PC-3 (cell line): ENCODE measurements at regions not wholly inside any gene's neighbourhood (a gene's known extent, or its start where the extent isn't known, plus 50 kb on each side); places are given as distances from the start of the nearest gene placed in this dataset.
"Not testable (repeated sequence)": the region's sequence is repeated elsewhere in the genome, so short reads cannot be mapped to it uniquely, and the experiment has no call there.

Experiments
- ATAC-seq: fragments of 200-7000 bp; cut with Tn5 transposase; 2 replicates; pipeline ENCODE4 v1.9.1; 2020; ENCODE audit warnings: mild to moderate bottlenecking, moderate library complexity
- BruUV-seq: library from RNA; stranded (reverse); fragments of 400-500 nt; replicated peaks from 2 replicates; lab custom pipeline; 2021; lab: Mats Ljungman, UMichigan
- CTCF ChIA-PET: fragments of 300-600 bp; sonication (Branson Sonifier 250); formaldehyde crosslinking; loops from one replicate; lab custom pipeline; 2022; ENCODE audit warnings: antibody characterized with exemption; lab: Charles Lee
- POLR2A ChIA-PET: fragments of 300-600 bp; sonication (Branson Sonifier 250); formaldehyde crosslinking; loops from one replicate; lab custom pipeline; 2022; ENCODE audit warnings: antibody characterized with exemption; ENCODE audit not compliant: unreplicated experiment; lab: Charles Lee
- DNase-seq: peaks from one replicate; pipeline ENCODE4 v3.0.0-alpha.2; 2015
- H2AFZ ChIP-seq: fragments of 300-600 bp; sonication (generic); 2 replicates; pipeline ENCODE4 v1.6.0; 2016; ENCODE audit warnings: antibody characterized with exemption, low read length
- H3F3A ChIP-seq: fragments of 300-600 bp; sonication (generic); one replicate; pipeline ENCODE4 v1.6.0; 2017; ENCODE audit warnings: antibody characterized with exemption, low read length, control low read depth, mild to moderate bottlenecking; ENCODE audit not compliant: unreplicated experiment
- H3K27ac ChIP-seq: fragments of 300-600 bp; sonication (generic); 2 replicates; pipeline ENCODE4 v1.5.1; 2016; ENCODE audit warnings: mild to moderate bottlenecking, low read length
- H3K27me3 ChIP-seq: fragments of 300-600 bp; sonication (generic); 2 replicates; pipeline ENCODE4 v1.6.1; 2016; ENCODE audit warnings: low read length, mixed read lengths
- H3K36me3 ChIP-seq: fragments of 300-600 bp; sonication (generic); 2 replicates; pipeline ENCODE4 v1.6.1; 2016; ENCODE audit warnings: low read depth, mixed run types, low read length, mixed read lengths
- H3K4me1 ChIP-seq: fragments of 300-600 bp; sonication (generic); 2 replicates; pipeline ENCODE4 v1.5.1; 2016; ENCODE audit warnings: low read length; ENCODE audit not compliant: insufficient read depth
- H3K4me2 ChIP-seq: fragments of 300-600 bp; sonication (generic); 2 replicates; pipeline ENCODE4 v1.6.0; 2016; ENCODE audit warnings: low read length
- H3K4me3 ChIP-seq: fragments of 300-600 bp; sonication (generic); 2 replicates; pipeline ENCODE4 v1.5.1; 2016; ENCODE audit warnings: mild to moderate bottlenecking, low read length, mixed read lengths
- H3K79me2 ChIP-seq: fragments of 300-600 bp; sonication (generic); 2 replicates; pipeline ENCODE4 v1.6.1; 2017; ENCODE audit warnings: low read length, mixed read lengths
- H3K9ac ChIP-seq: fragments of 300-600 bp; sonication (generic); 2 replicates; pipeline ENCODE4 v1.6.0; 2016; ENCODE audit warnings: mild to moderate bottlenecking, low read length
- H3K9me2 ChIP-seq: fragments of 300-600 bp; sonication (generic); replicated peaks from 2 replicates; pipeline ENCODE4 v1.6.1; 2016; ENCODE audit warnings: mixed run types, low read length, mixed read lengths
- H3K9me3 ChIP-seq: fragments of 300-600 bp; sonication (generic); 2 replicates; pipeline ENCODE4 v1.6.1; 2016; ENCODE audit warnings: low read length, mixed read lengths
- H4K20me1 ChIP-seq: fragments of 300-600 bp; sonication (generic); 2 replicates; pipeline ENCODE4 v1.6.1; 2016; ENCODE audit warnings: low read length, mixed read lengths
- CTCF ChIP-seq: fragments of 300-600 bp; sonication (generic); conservative IDR thresholded peaks from 2 replicates; pipeline ENCODE4 v1.5.1; 2017; ENCODE audit warnings: antibody characterized with exemption, low read depth, mild to moderate bottlenecking, low read length
- EZH2 ChIP-seq: fragments of 300-600 bp; sonication (generic); IDR thresholded peaks from one replicate; pipeline ENCODE4 v1.6.1; 2017; ENCODE audit warnings: antibody characterized with exemption, mild to moderate bottlenecking, low read length; ENCODE audit not compliant: unreplicated experiment
- EZH2phosphoT487 ChIP-seq: fragments of 300-600 bp; sonication (generic); IDR thresholded peaks from 2 replicates; pipeline ENCODE4 v1.6.1; 2018; ENCODE audit warnings: mild to moderate bottlenecking, antibody characterized with exemption, low read length, borderline replicate concordance
- intact Hi-C: fragments of 100-400 bp; cut with micrococcal nuclease; formaldehyde crosslinking; loops from 2 replicates; pipeline ENCODE4 v1.9.0; 2023

GRCh38 chrX:63581906-63582305 lies 203.1 kb downstream of the ARHGEF9 start:
- no peaks in the 10 kb centered on the region for H3F3A ChIP-seq
- no peaks in the 10 kb centered on the region for H3K9me2 ChIP-seq
- no peaks in the 10 kb centered on the region; the same call in 1 of the 2 replicates for H3K27me3 ChIP-seq
- no peak overlapping the region for H3K4me3 ChIP-seq
- H2AFZ ChIP-seq, result no peak overlapping the region
- H3K9me3 ChIP-seq, result no peaks in the 10 kb centered on the region
- H4K20me1 ChIP-seq, result no peaks in the 10 kb centered on the region
- no TSS peak for BruUV-seq
- TF ChIP-seq CTCF, result no peak
- TF ChIP-seq EZH2, result no peak
- no peak for TF ChIP-seq EZH2phosphoT487
- intact Hi-C loops, result no loop called here
- ChIA-PET POLR2A (no interaction called here), CTCF (no interaction called here)
- H3K79me2 ChIP-seq, result no peaks in the 10 kb centered on the region
- H3K4me1 ChIP-seq, result no peaks in the 10 kb centered on the region
- DNase-seq (no peak), ATAC-seq (no peak)
- no peak overlapping the region for H3K27ac ChIP-seq
- H3K9ac ChIP-seq, result no peak overlapping the region
- H3K36me3 ChIP-seq, result no peaks in the 10 kb centered on the region
- no peak overlapping the region for H3K4me2 ChIP-seq

- no peak overlapping the region for H3K9ac ChIP-seq
- H3K9me2 ChIP-seq, result no peaks in the 10 kb centered on the region
- H3F3A ChIP-seq, result no peaks in the 10 kb centered on the region
- H3K27ac ChIP-seq, result no peak overlapping the region
- H4K20me1 ChIP-seq, result no peaks in the 10 kb centered on the region
- H3K27me3 ChIP-seq, result no peaks in the 10 kb centered on the region; the same call in 1 of the 2 replicates
- BruUV-seq, result no TSS peak
- H3K4me2 ChIP-seq, result no peak overlapping the region
- TF ChIP-seq CTCF, result no peak
- TF ChIP-seq EZH2phosphoT487, result no peak
- TF ChIP-seq EZH2, result no peak
- H3K4me1 ChIP-seq, result no peaks in the 10 kb centered on the region
- no peaks in the 10 kb centered on the region for H3K36me3 ChIP-seq
- H3K79me2 ChIP-seq, result no peaks in the 10 kb centered on the region
- POLR2A ChIA-PET, result no interaction called here
- intact Hi-C loops, result no loop called here
- no peak overlapping the region for H2AFZ ChIP-seq
- no peak for ATAC-seq
- no peaks in the 10 kb centered on the region for H3K9me3 ChIP-seq
- CTCF ChIA-PET, result no interaction called here
- no peak for DNase-seq
- H3K4me3 ChIP-seq, result no peak overlapping the region
These were observed 203.6 kb downstream of the ARHGEF9 start for GRCh38 chrX:63581398-63581797.

- DNase-seq (no peak), ATAC-seq (no peak)
- H3K9ac ChIP-seq, result no peak overlapping the region
- no peaks in the 10 kb centered on the region for H4K20me1 ChIP-seq
- intact Hi-C loops, result no loop called here
- no peak overlapping the region for H3K27ac ChIP-seq
- H3K27me3 ChIP-seq, result no peaks in the 10 kb centered on the region
- H2AFZ ChIP-seq, result no peak overlapping the region
- H3F3A ChIP-seq, result no peaks in the 10 kb centered on the region
- no peaks in the 10 kb centered on the region for H3K4me1 ChIP-seq
- no peak overlapping the region for H3K4me2 ChIP-seq
- ChIA-PET POLR2A (no interaction called here), CTCF (no interaction called here)
- H3K4me3 ChIP-seq, result no peak overlapping the region
- no peaks in the 10 kb centered on the region for H3K36me3 ChIP-seq
- no peaks in the 10 kb centered on the region for H3K9me2 ChIP-seq
- no peaks in the 10 kb centered on the region for H3K79me2 ChIP-seq
- no TSS peak for BruUV-seq
- no peaks in the 10 kb centered on the region for H3K9me3 ChIP-seq
- TF ChIP-seq EZH2 (no peak), EZH2phosphoT487 (no peak), CTCF (no peak)
These were observed 208.5 kb downstream of the ARHGEF9 start for GRCh38 chrX:63576533-63576932.

GRCh38 chrX:63575700-63576099 lies 209.3 kb downstream of the ARHGEF9 start:
- H3K4me1 ChIP-seq, ATAC-seq, intact Hi-C loops, BruUV-seq, H3K4me3 ChIP-seq, H3K36me3 ChIP-seq, H3K9me2 ChIP-seq, POLR2A ChIA-PET, DNase-seq, H3K27ac ChIP-seq, H3K9ac ChIP-seq, H3K9me3 ChIP-seq, H3F3A ChIP-seq, H3K4me2 ChIP-seq, H4K20me1 ChIP-seq, H2AFZ ChIP-seq, H3K79me2 ChIP-seq, H3K27me3 ChIP-seq, CTCF ChIA-PET: not testable (repeated sequence)
